C4-2B (cell line): ENCODE measurements at regions not wholly inside any gene's neighbourhood (a gene's known extent, or its start where the extent isn't known, plus 50 kb on each side); places are given as distances from the start of the nearest gene placed in this dataset.

Experiments used
- ZFX ChIP-seq: fragments of 450-650 bp; IDR thresholded peaks from 2 replicates; pipeline ENCODE4 v1.6.1; 2017
- TF ChIP-seq, protein P1 (sequence below): fragments of 450-650 bp; conservative IDR thresholded peaks from 2 replicates; pipeline ENCODE4 v1.5.1; 2017; ENCODE audit warnings: mild to moderate bottlenecking

GRCh38 chr6:168211681-168212080 lies 107.9 kb downstream of the DACT2 start:
- TF ChIP-seq, protein P1, sequence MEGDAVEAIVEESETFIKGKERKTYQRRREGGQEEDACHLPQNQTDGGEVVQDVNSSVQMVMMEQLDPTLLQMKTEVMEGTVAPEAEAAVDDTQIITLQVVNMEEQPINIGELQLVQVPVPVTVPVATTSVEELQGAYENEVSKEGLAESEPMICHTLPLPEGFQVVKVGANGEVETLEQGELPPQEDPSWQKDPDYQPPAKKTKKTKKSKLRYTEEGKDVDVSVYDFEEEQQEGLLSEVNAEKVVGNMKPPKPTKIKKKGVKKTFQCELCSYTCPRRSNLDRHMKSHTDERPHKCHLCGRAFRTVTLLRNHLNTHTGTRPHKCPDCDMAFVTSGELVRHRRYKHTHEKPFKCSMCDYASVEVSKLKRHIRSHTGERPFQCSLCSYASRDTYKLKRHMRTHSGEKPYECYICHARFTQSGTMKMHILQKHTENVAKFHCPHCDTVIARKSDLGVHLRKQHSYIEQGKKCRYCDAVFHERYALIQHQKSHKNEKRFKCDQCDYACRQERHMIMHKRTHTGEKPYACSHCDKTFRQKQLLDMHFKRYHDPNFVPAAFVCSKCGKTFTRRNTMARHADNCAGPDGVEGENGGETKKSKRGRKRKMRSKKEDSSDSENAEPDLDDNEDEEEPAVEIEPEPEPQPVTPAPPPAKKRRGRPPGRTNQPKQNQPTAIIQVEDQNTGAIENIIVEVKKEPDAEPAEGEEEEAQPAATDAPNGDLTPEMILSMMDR: no peak
- TF ChIP-seq ZFX: no peak
